Inflammatory macrophage treated with lipopolysaccharide for 1 hour (primary cell): ENCODE measurements at regions not wholly inside any gene's neighbourhood (a gene's known extent, or its start where the extent isn't known, plus 50 kb on each side); places are given as distances from the start of the nearest gene placed in this dataset.

ENCODE experiments used
- DNase-seq, 2 donors: peaks; one replicate each; pipeline ENCODE4 v3.0.0-alpha.2; 2020 to 2022

DNA sequence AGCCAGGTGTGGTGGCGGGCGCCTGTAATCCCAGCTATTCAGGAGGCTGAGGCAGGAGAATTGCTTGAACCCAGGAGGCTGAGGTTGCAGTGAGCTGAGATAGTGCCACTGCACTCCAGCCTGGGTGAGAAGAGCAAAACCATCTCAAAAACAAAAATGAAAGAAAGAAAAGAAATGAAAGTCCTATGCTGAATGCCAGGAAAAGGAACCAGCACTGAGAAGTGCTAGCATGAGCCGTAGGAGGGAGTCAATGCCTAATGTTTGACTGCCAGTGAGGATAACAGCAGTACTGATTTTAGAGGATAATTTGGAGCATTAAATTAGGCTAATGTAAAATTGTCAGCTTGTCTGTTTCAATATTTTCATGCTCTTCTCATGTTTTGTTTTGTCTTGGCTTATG lies 472.8 kb downstream of the GADD45G start:
- peak; percentile 31 to 37 for DNase-seq

- no peak for DNase-seq
These were observed 474.2 kb downstream of the GADD45G start for GRCh38 chr9:90078988-90079421.

GRCh38 chr9:90085633-90086032 lies 480.8 kb downstream of the GADD45G start:
- no peak for DNase-seq

GRCh38 chr9:90086101-90086511 lies 481.3 kb downstream of the GADD45G start:
- DNase-seq, result peak; percentile 62 to 64

DNA sequence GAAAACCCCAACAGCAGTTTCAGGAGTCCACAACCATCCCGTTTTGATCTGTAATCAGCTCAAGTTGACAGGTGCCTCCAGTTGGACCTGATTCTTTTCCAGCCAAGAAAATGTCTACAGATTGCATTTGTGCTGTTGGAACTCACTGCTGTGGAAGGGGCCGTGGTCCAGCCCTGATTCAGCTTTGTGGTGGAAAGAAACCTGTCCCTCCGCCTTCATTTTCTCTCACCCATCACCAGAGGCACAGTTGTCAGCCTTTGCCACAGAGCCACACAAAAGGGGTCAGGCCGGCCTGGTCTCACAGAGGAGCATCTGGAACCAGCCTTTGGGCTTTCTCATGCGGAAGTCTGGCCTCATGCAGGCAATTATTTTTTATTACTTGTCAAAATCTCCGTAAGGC lies 483.6 kb downstream of the GADD45G start:
- no peak for DNase-seq

- peak; percentile 43 to 69 for DNase-seq
These were observed 484.0 kb downstream of the GADD45G start for GRCh38 chr9:90088856-90089255.

GRCh38 chr9:90090997-90091396 lies 486.2 kb downstream of the GADD45G start:
- DNase-seq, result no peak

- DNase-seq, result no peak
These were observed 487.7 kb downstream of the GADD45G start for GRCh38 chr9:90092508-90092907.

GRCh38 chr9:90095682-90096081 lies 490.9 kb downstream of the GADD45G start:
- no peak for DNase-seq

DNA sequence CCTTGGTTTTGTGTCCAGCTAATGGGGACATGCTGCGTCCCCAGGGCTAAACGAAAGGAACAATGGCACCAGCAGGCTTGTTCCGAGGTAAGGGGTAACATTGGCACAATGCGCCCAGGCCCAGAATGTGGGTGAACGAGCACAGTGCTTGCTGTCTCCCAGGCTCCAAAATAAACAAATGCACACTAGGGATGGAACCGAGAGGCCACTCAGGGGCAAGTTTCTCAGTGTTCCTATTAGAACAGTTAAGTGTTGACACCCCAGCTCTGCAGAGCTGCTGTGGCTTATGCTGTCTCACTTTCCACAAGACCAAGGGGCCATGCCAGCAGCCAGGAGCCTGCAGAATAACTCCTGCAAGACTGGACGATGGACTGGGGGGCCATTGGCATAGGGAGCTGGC lies 492.4 kb downstream of the GADD45G start:
- DNase-seq, result no peak

DNA sequence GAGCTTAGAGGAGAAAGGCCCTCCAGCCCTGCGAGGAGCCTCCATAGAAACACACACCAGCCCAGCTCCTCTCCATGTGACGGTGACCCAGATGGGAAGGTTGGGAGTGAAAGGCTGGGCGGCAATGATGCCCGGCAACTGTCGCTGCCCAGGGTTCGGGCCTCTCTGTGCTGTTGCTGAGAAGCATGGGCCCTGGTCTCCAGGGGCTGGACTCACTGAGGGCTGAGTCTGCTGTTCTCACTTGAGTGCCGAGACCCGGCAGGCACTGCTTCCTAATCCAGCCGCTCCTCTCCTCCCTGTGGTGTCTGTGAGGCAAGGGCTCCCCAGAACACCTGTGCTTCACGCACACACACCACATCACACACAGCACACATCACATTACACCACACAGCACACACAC lies 493.6 kb downstream of the GADD45G start:
- DNase-seq, result no peak

DNA sequence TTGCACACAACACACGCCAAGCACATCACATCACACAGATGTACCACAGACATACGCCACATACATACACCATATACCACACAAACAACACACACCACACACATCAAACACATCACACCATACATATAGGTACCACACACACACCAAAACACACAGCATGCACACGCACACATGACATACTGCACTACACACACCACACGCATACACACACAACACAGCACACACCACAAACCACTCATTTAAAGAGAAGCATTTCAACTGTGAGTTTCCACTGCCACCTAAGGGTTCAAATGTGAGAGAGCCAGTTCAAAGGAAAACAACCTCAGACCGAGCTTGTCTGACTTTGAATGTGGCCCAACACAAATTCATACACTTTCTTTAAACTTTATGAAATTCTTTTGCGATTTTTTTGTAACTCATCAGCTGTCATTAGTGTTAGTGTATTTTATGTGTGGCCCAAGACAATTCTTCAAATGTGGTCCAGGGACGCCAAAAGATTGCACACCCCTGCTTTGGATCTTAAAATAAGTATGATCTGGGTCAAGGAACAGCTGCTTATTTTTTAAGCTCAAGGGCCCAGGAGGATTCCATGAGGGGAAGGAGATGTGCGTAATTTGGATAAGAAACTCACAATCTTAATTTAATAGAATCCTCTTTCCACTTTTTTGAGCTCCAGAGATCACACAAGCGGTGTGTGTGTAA lies 494.6 kb downstream of the GADD45G start:
- peak; percentile 24 to 59 for DNase-seq

GRCh38 chr9:90100014-90100413 lies 495.2 kb downstream of the GADD45G start:
- no peak for DNase-seq

GRCh38 chr9:90102292-90102901 lies 497.6 kb downstream of the GADD45G start:
- peak; percentile 76 to 78 for DNase-seq

GRCh38 chr9:90103771-90104170 lies 499.0 kb downstream of the GADD45G start:
- DNase-seq, result no peak

GRCh38 chr9:90105773-90106172 lies 501.0 kb downstream of the GADD45G start:
- no peak for DNase-seq

- DNase-seq, result no peak
These were observed 502.4 kb downstream of the GADD45G start for GRCh38 chr9:90107040-90107725.

DNA sequence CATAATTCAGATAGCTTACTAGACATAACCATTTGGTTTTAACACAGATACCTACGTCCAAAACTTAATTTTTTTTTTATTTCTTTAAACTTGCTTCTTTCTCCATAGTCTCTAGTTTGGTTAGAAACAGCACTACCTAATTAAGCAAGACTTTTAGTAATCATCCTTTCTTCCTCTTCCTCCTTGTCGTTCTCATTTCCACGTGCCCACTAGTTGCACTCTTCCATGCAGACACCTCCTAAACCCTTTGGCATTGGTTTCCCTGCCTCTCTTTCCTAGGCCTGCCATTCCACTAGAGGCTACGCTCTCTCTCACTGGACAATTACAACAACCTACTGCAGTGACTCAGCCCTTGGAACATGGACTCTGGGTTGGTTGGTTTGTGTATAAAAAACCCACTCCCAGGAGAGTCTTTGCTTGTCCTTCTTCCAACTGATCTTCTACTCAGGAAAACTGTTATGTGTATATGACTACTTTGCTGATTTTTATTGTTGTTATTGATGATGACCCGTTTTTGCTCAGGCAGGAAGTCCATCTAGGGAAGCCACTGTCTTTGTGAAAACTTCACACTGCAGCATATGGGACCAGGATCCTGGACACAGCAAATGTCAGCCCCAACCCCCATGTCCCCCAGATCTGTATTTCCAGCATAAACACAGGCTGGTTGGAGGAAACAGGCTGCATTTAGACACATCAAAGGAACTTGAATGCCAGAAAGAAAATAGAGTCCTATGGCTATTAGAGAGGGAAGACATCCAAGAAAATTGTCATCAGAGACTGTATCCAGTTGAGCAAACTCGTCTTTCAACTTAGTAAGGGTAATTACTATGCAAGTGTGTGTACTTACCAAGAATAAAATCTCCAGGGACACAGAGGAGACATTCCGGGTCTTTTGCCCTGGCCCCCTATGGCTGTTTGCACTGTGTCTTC lies 503.2 kb downstream of the GADD45G start:
- DNase-seq, result peak; percentile 15 to 37

- no peak for DNase-seq
These were observed 508.0 kb downstream of the GADD45G start for GRCh38 chr9:90112788-90113187.

GRCh38 chr9:90114641-90115425 lies 510.0 kb downstream of the GADD45G start:
- no peak for DNase-seq

DNA sequence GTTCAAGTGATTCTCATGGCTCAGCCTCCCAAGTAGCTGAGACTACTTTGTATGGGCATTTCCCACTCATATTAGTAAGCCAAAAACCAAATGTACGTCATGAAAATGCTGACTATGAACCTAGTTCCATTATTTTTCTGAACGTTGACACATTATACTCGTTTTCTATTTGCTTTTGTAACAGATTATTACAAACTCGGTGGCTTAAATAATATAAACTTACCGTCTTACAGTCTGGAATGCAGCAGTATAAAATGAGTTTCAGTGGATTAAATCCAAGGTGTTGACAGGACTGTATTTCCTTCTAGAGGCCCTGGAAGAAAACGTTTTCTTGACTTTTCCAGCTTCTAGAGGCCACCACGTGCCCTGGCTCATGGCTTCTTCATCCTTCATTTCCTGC lies 517.0 kb downstream of the GADD45G start:
- no peak for DNase-seq

- DNase-seq, result no peak
These were observed 517.7 kb downstream of the DIRAS2 start for GRCh38 chr9:90124961-90125360.
